PC-3 (cell line): ENCODE measurements at regions not wholly inside any gene's neighbourhood (a gene's known extent, or its start where the extent isn't known, plus 50 kb on each side); places are given as distances from the start of the nearest gene placed in this dataset.

Experiments
- ATAC-seq: fragments of 200-7000 bp; cut with Tn5 transposase; 2 replicates; pipeline ENCODE4 v1.9.1; 2020; ENCODE audit warnings: mild to moderate bottlenecking, moderate library complexity
- BruUV-seq: library from RNA; stranded (reverse); fragments of 400-500 nt; replicated peaks from 2 replicates; lab custom pipeline; 2021; lab: Mats Ljungman, UMichigan
- CTCF ChIA-PET: fragments of 300-600 bp; sonication (Branson Sonifier 250); formaldehyde crosslinking; loops from one replicate; lab custom pipeline; 2022; ENCODE audit warnings: antibody characterized with exemption; lab: Charles Lee
- POLR2A ChIA-PET: fragments of 300-600 bp; sonication (Branson Sonifier 250); formaldehyde crosslinking; loops from one replicate; lab custom pipeline; 2022; ENCODE audit warnings: antibody characterized with exemption; ENCODE audit not compliant: unreplicated experiment; lab: Charles Lee
- DNase-seq: peaks from one replicate; pipeline ENCODE4 v3.0.0-alpha.2; 2015
- H2AFZ ChIP-seq: fragments of 300-600 bp; sonication (generic); 2 replicates; pipeline ENCODE4 v1.6.0; 2016; ENCODE audit warnings: antibody characterized with exemption, low read length
- H3F3A ChIP-seq: fragments of 300-600 bp; sonication (generic); one replicate; pipeline ENCODE4 v1.6.0; 2017; ENCODE audit warnings: antibody characterized with exemption, low read length, control low read depth, mild to moderate bottlenecking; ENCODE audit not compliant: unreplicated experiment
- H3K27ac ChIP-seq: fragments of 300-600 bp; sonication (generic); 2 replicates; pipeline ENCODE4 v1.5.1; 2016; ENCODE audit warnings: mild to moderate bottlenecking, low read length
- H3K27me3 ChIP-seq: fragments of 300-600 bp; sonication (generic); 2 replicates; pipeline ENCODE4 v1.6.1; 2016; ENCODE audit warnings: low read length, mixed read lengths
- H3K36me3 ChIP-seq: fragments of 300-600 bp; sonication (generic); 2 replicates; pipeline ENCODE4 v1.6.1; 2016; ENCODE audit warnings: low read depth, mixed run types, low read length, mixed read lengths
- H3K4me1 ChIP-seq: fragments of 300-600 bp; sonication (generic); 2 replicates; pipeline ENCODE4 v1.5.1; 2016; ENCODE audit warnings: low read length; ENCODE audit not compliant: insufficient read depth
- H3K4me2 ChIP-seq: fragments of 300-600 bp; sonication (generic); 2 replicates; pipeline ENCODE4 v1.6.0; 2016; ENCODE audit warnings: low read length
- H3K4me3 ChIP-seq: fragments of 300-600 bp; sonication (generic); 2 replicates; pipeline ENCODE4 v1.5.1; 2016; ENCODE audit warnings: mild to moderate bottlenecking, low read length, mixed read lengths
- H3K79me2 ChIP-seq: fragments of 300-600 bp; sonication (generic); 2 replicates; pipeline ENCODE4 v1.6.1; 2017; ENCODE audit warnings: low read length, mixed read lengths
- H3K9ac ChIP-seq: fragments of 300-600 bp; sonication (generic); 2 replicates; pipeline ENCODE4 v1.6.0; 2016; ENCODE audit warnings: mild to moderate bottlenecking, low read length
- H3K9me2 ChIP-seq: fragments of 300-600 bp; sonication (generic); replicated peaks from 2 replicates; pipeline ENCODE4 v1.6.1; 2016; ENCODE audit warnings: mixed run types, low read length, mixed read lengths
- H3K9me3 ChIP-seq: fragments of 300-600 bp; sonication (generic); 2 replicates; pipeline ENCODE4 v1.6.1; 2016; ENCODE audit warnings: low read length, mixed read lengths
- H4K20me1 ChIP-seq: fragments of 300-600 bp; sonication (generic); 2 replicates; pipeline ENCODE4 v1.6.1; 2016; ENCODE audit warnings: low read length, mixed read lengths
- EZH2 ChIP-seq: fragments of 300-600 bp; sonication (generic); IDR thresholded peaks from one replicate; pipeline ENCODE4 v1.6.1; 2017; ENCODE audit warnings: antibody characterized with exemption, mild to moderate bottlenecking, low read length; ENCODE audit not compliant: unreplicated experiment
- EZH2phosphoT487 ChIP-seq: fragments of 300-600 bp; sonication (generic); IDR thresholded peaks from 2 replicates; pipeline ENCODE4 v1.6.1; 2018; ENCODE audit warnings: mild to moderate bottlenecking, antibody characterized with exemption, low read length, borderline replicate concordance
- intact Hi-C: fragments of 100-400 bp; cut with micrococcal nuclease; formaldehyde crosslinking; loops from 2 replicates; pipeline ENCODE4 v1.9.0; 2023
- TF ChIP-seq, protein P1 (sequence below): fragments of 300-600 bp; sonication (generic); conservative IDR thresholded peaks from 2 replicates; pipeline ENCODE4 v1.5.1; 2017; ENCODE audit warnings: antibody characterized with exemption, low read depth, mild to moderate bottlenecking, low read length

- POLR2A ChIA-PET: no interaction called here
- Histone ChIP-seq H3F3A (no peaks in the 10 kb centered on the region), H3K4me2 (no peak overlapping the region), H3K27me3 (peaks cover 96% of the 10 kb centered on the region), H3K9me3 (no peaks in the 10 kb centered on the region), H3K9me2 (no peaks in the 10 kb centered on the region), H3K27ac (no peak overlapping the region), H3K79me2 (no peaks in the 10 kb centered on the region), H4K20me1 (no peaks in the 10 kb centered on the region), H3K36me3 (no peaks in the 10 kb centered on the region), H2AFZ (no peak overlapping the region), H3K9ac (no peak overlapping the region), H3K4me1 (no peaks in the 10 kb centered on the region), H3K4me3 (no peak overlapping the region)
- TF ChIP-seq, protein P1, sequence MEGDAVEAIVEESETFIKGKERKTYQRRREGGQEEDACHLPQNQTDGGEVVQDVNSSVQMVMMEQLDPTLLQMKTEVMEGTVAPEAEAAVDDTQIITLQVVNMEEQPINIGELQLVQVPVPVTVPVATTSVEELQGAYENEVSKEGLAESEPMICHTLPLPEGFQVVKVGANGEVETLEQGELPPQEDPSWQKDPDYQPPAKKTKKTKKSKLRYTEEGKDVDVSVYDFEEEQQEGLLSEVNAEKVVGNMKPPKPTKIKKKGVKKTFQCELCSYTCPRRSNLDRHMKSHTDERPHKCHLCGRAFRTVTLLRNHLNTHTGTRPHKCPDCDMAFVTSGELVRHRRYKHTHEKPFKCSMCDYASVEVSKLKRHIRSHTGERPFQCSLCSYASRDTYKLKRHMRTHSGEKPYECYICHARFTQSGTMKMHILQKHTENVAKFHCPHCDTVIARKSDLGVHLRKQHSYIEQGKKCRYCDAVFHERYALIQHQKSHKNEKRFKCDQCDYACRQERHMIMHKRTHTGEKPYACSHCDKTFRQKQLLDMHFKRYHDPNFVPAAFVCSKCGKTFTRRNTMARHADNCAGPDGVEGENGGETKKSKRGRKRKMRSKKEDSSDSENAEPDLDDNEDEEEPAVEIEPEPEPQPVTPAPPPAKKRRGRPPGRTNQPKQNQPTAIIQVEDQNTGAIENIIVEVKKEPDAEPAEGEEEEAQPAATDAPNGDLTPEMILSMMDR: no peak
- no peak for TF ChIP-seq EZH2phosphoT487
- TF ChIP-seq EZH2: no peak
- CTCF ChIA-PET: no interaction called here
- intact Hi-C loops: no loop called here
- no TSS peak for BruUV-seq
- ATAC-seq: no peak
- no peak for DNase-seq
These were observed 53.6 kb upstream of the CST7 start for GRCh38 chr20:24895431-24895830.

- intact Hi-C loops: no loop called here
- Histone ChIP-seq H3K79me2 (no peaks in the 10 kb centered on the region), H3K27ac (no peak overlapping the region), H3K36me3 (no peaks in the 10 kb centered on the region), H3K4me3 (no peak overlapping the region), H3K9ac (no peak overlapping the region), H4K20me1 (no peaks in the 10 kb centered on the region), H3F3A (no peaks in the 10 kb centered on the region), H3K4me2 (no peak overlapping the region), H2AFZ (no peak overlapping the region), H3K9me3 (no peaks in the 10 kb centered on the region), H3K4me1 (no peaks in the 10 kb centered on the region), H3K9me2 (no peaks in the 10 kb centered on the region), H3K27me3 (peaks cover 90% of the 10 kb centered on the region)
- CTCF ChIA-PET: no interaction called here
- TF ChIP-seq EZH2 (no peak), EZH2phosphoT487 (no peak)
- TF ChIP-seq, protein P1: no peak
- BruUV-seq: no TSS peak
- ATAC-seq (no peak), DNase-seq (no peak)
- POLR2A ChIA-PET: no interaction called here
These were observed 53.0 kb upstream of the CST7 start for GRCh38 chr20:24895898-24896658.

- Histone ChIP-seq H3K4me1 (no peaks in the 10 kb centered on the region), H3K27ac (no peak overlapping the region), H4K20me1 (no peaks in the 10 kb centered on the region), H3K4me3 (no peak overlapping the region), H3K36me3 (no peaks in the 10 kb centered on the region), H3K27me3 (peaks cover 81% of the 10 kb centered on the region), H3F3A (no peaks in the 10 kb centered on the region), H3K9me2 (no peaks in the 10 kb centered on the region), H3K9me3 (no peaks in the 10 kb centered on the region), H2AFZ (no peak overlapping the region), H3K4me2 (no peak overlapping the region), H3K79me2 (no peaks in the 10 kb centered on the region), H3K9ac (no peak overlapping the region)
- no TSS peak for BruUV-seq
- intact Hi-C loops: no loop called here
- ChIA-PET CTCF (no interaction called here), POLR2A (interaction anchor here (0.6 kb wide), 1 partner anchor 34 kb away, joined by 4 read pairs; no protein-coding TSS in a partner anchor)
- no peak for ATAC-seq
- TF ChIP-seq, protein P1: no peak
- TF ChIP-seq EZH2phosphoT487 (no peak), EZH2 (no peak)
- DNase-seq: no peak
These were observed 52.1 kb upstream of the CST7 start for GRCh38 chr20:24896984-24897383.
